ENCODE measurements at regions not wholly inside any gene's neighbourhood (a gene's known extent, or its start where the extent isn't known, plus 50 kb on each side); places are given as distances from the start of the nearest gene placed in this dataset.

GRCh38 chr11:97110376-97110775 lies 720.6 kb downstream of the JRKL start:
- Histone ChIP-seq H3K36me3 (ENCODE audit: control insufficient read depth in 4 of 4, insufficient read depth in 4 of 4, low read length in 3 of 4) (no peaks in the 10 kb centered on the region), H3K4me3 (ENCODE audit: control insufficient read depth in 1 of 7, extremely low read depth in 1 of 7, insufficient read depth in 4 of 7, low read depth in 2 of 7, low read length in 6 of 7) (no peak overlapping the region), H3K4me1 (ENCODE audit: control extremely low read depth in 1 of 4, control insufficient read depth in 4 of 4, insufficient read depth in 4 of 4, low read length in 3 of 4) (no peaks in the 10 kb centered on the region), H3K27ac (ENCODE audit: insufficient read depth in 1 of 2, low read depth in 1 of 2, low read length in 2 of 2, poor library complexity in 1 of 2, severe bottlenecking in 2 of 2) (no peak overlapping the region), H3K9me3 (ENCODE audit: control extremely low read depth in 1 of 5, control insufficient read depth in 4 of 5, insufficient read depth in 2 of 5, low read depth in 1 of 5, low read length in 4 of 5) (peaks cover 0 to 2% (median 0%) of the 10 kb centered on the region in 5 experiments), H3K27me3 (replicated peaks in 2 of 5; ENCODE audit: control insufficient read depth in 4 of 5, insufficient read depth in 5 of 5, low read length in 4 of 5) (no peaks in the 10 kb centered on the region)
- CTCF ChIA-PET, result no interaction called here
- 91% methylated on average over 3 of the region's 4 CpGs for WGBS (ENCODE audit: insufficient coverage)
- POLR2A ChIA-PET, result no interaction called here
- DNase-seq, result no peak

- Histone ChIP-seq H3K4me1 (ENCODE audit: control extremely low read depth in 1 of 4, control insufficient read depth in 4 of 4, insufficient read depth in 4 of 4, low read length in 3 of 4) (no peaks in the 10 kb centered on the region), H3K9me3 (ENCODE audit: control extremely low read depth in 1 of 5, control insufficient read depth in 4 of 5, insufficient read depth in 2 of 5, low read depth in 1 of 5, low read length in 4 of 5) (peaks cover 0 to 2% (median 0%) of the 10 kb centered on the region in 5 experiments), H3K27me3 (replicated peaks in 2 of 5; ENCODE audit: control insufficient read depth in 4 of 5, insufficient read depth in 5 of 5, low read length in 4 of 5) (no peaks in the 10 kb centered on the region), H3K4me3 (ENCODE audit: control insufficient read depth in 1 of 7, extremely low read depth in 1 of 7, insufficient read depth in 4 of 7, low read depth in 2 of 7, low read length in 6 of 7) (no peak overlapping the region), H3K27ac (ENCODE audit: insufficient read depth in 1 of 2, low read depth in 1 of 2, low read length in 2 of 2, poor library complexity in 1 of 2, severe bottlenecking in 2 of 2) (no peak overlapping the region), H3K36me3 (ENCODE audit: control insufficient read depth in 4 of 4, insufficient read depth in 4 of 4, low read length in 3 of 4) (no peaks in the 10 kb centered on the region)
- CTCF ChIA-PET, result no interaction called here
- DNase-seq, result no peak
- 100% methylated on average over 9 of the region's 11 CpGs for WGBS (ENCODE audit: insufficient coverage)
- POLR2A ChIA-PET, result no interaction called here
Observed at GRCh38 chr11:97111559-97111958, 721.7 kb downstream of the JRKL start.

- Histone ChIP-seq H3K36me3 (ENCODE audit: control insufficient read depth in 4 of 4, insufficient read depth in 4 of 4, low read length in 3 of 4) (no peaks in the 10 kb centered on the region), H3K27me3 (replicated peaks in 2 of 5; ENCODE audit: control insufficient read depth in 4 of 5, insufficient read depth in 5 of 5, low read length in 4 of 5) (no peaks in the 10 kb centered on the region), H3K27ac (ENCODE audit: insufficient read depth in 1 of 2, low read depth in 1 of 2, low read length in 2 of 2, poor library complexity in 1 of 2, severe bottlenecking in 2 of 2) (no peak overlapping the region), H3K4me3 (ENCODE audit: control insufficient read depth in 1 of 7, extremely low read depth in 1 of 7, insufficient read depth in 4 of 7, low read depth in 2 of 7, low read length in 6 of 7) (no peak overlapping the region), H3K9me3 (ENCODE audit: control extremely low read depth in 1 of 5, control insufficient read depth in 4 of 5, insufficient read depth in 2 of 5, low read depth in 1 of 5, low read length in 4 of 5) (no peaks in the 10 kb centered on the region), H3K4me1 (ENCODE audit: control extremely low read depth in 1 of 4, control insufficient read depth in 4 of 4, insufficient read depth in 4 of 4, low read length in 3 of 4) (no peaks in the 10 kb centered on the region)
- 100% methylated on average over 1 of the region's 2 CpGs for WGBS (ENCODE audit: insufficient coverage)
- DNase-seq, result no peak
- ChIA-PET POLR2A (no interaction called here), CTCF (no interaction called here)
Observed at GRCh38 chr11:97118614-97119200, 728.9 kb downstream of the JRKL start.

- CTCF ChIA-PET, result interaction anchor here (1.4 kb wide), 1 partner anchor 18 kb away, joined by 3 read pairs; no protein-coding TSS in a partner anchor
- H3K9me3 ChIP-seq (ENCODE audit: control extremely low read depth in 1 of 5, control insufficient read depth in 4 of 5, insufficient read depth in 2 of 5, low read depth in 1 of 5, low read length in 4 of 5), result no peaks in the 10 kb centered on the region
- no peaks in the 10 kb centered on the region for H3K4me1 ChIP-seq (ENCODE audit: control extremely low read depth in 1 of 4, control insufficient read depth in 4 of 4, insufficient read depth in 4 of 4, low read length in 3 of 4)
- POLR2A ChIA-PET, result no interaction called here
- no peaks in the 10 kb centered on the region for H3K27me3 ChIP-seq (replicated peaks in 2 of 5; ENCODE audit: control insufficient read depth in 4 of 5, insufficient read depth in 5 of 5, low read length in 4 of 5)
- H3K27ac ChIP-seq (ENCODE audit: insufficient read depth in 1 of 2, low read depth in 1 of 2, low read length in 2 of 2, poor library complexity in 1 of 2, severe bottlenecking in 2 of 2), result no peak overlapping the region
- 50% methylated on average over 1 of the region's 2 CpGs for WGBS (ENCODE audit: insufficient coverage)
- DNase-seq, result no peak
- H3K36me3 ChIP-seq (ENCODE audit: control insufficient read depth in 4 of 4, insufficient read depth in 4 of 4, low read length in 3 of 4), result no peaks in the 10 kb centered on the region
- H3K4me3 ChIP-seq (ENCODE audit: control insufficient read depth in 1 of 7, extremely low read depth in 1 of 7, insufficient read depth in 4 of 7, low read depth in 2 of 7, low read length in 6 of 7), result no peak overlapping the region
Observed at GRCh38 chr11:97123237-97123636, 733.4 kb downstream of the JRKL start.

- Histone ChIP-seq H3K4me1 (ENCODE audit: control extremely low read depth in 1 of 4, control insufficient read depth in 4 of 4, insufficient read depth in 4 of 4, low read length in 3 of 4) (no peaks in the 10 kb centered on the region), H3K9me3 (ENCODE audit: control extremely low read depth in 1 of 5, control insufficient read depth in 4 of 5, insufficient read depth in 2 of 5, low read depth in 1 of 5, low read length in 4 of 5) (peaks cover 0 to 7% (median 0%) of the 10 kb centered on the region in 5 experiments), H3K36me3 (ENCODE audit: control insufficient read depth in 4 of 4, insufficient read depth in 4 of 4, low read length in 3 of 4) (no peaks in the 10 kb centered on the region), H3K4me3 (ENCODE audit: control insufficient read depth in 1 of 7, extremely low read depth in 1 of 7, insufficient read depth in 4 of 7, low read depth in 2 of 7, low read length in 6 of 7) (no peak overlapping the region), H3K27me3 (replicated peaks in 2 of 5; ENCODE audit: control insufficient read depth in 4 of 5, insufficient read depth in 5 of 5, low read length in 4 of 5) (no peaks in the 10 kb centered on the region), H3K27ac (ENCODE audit: insufficient read depth in 1 of 2, low read depth in 1 of 2, low read length in 2 of 2, poor library complexity in 1 of 2, severe bottlenecking in 2 of 2) (no peak overlapping the region)
- POLR2A ChIA-PET, result no interaction called here
- CTCF ChIA-PET, result no interaction called here
- WGBS (ENCODE audit: insufficient coverage), result 100% methylated on average over 1 of the region's 1 CpG
- DNase-seq, result no peak
Observed at GRCh38 chr11:97136067-97136466, 746.3 kb downstream of the JRKL start.

GRCh38 chr11:97140885-97141494 lies 751.2 kb downstream of the JRKL start:
- CTCF ChIA-PET, result interaction anchor here (0.7 to 2.1 kb wide), 3 partner anchors 19 to 677 kb away, joined by 3 to 12 read pairs (median 3); no protein-coding TSS in a partner anchor
- Histone ChIP-seq H3K36me3 (ENCODE audit: control insufficient read depth in 4 of 4, insufficient read depth in 4 of 4, low read length in 3 of 4) (no peaks in the 10 kb centered on the region), H3K4me3 (ENCODE audit: control insufficient read depth in 1 of 7, extremely low read depth in 1 of 7, insufficient read depth in 4 of 7, low read depth in 2 of 7, low read length in 6 of 7) (no peak overlapping the region), H3K9me3 (ENCODE audit: control extremely low read depth in 1 of 5, control insufficient read depth in 4 of 5, insufficient read depth in 2 of 5, low read depth in 1 of 5, low read length in 4 of 5) (peaks cover 0 to 7% (median 0%) of the 10 kb centered on the region in 5 experiments), H3K4me1 (ENCODE audit: control extremely low read depth in 1 of 4, control insufficient read depth in 4 of 4, insufficient read depth in 4 of 4, low read length in 3 of 4) (no peaks in the 10 kb centered on the region), H3K27ac (ENCODE audit: insufficient read depth in 1 of 2, low read depth in 1 of 2, low read length in 2 of 2, poor library complexity in 1 of 2, severe bottlenecking in 2 of 2) (no peak overlapping the region), H3K27me3 (replicated peaks in 2 of 5; ENCODE audit: control insufficient read depth in 4 of 5, insufficient read depth in 5 of 5, low read length in 4 of 5) (no peaks in the 10 kb centered on the region)
- POLR2A ChIA-PET, result no interaction called here
- DNase-seq, result peak in 2 of 3 donors; percentile 24 to 27
- WGBS (ENCODE audit: insufficient coverage), result 43% methylated on average over 1 of the region's 2 CpGs

GRCh38 chr11:97143463-97143862 lies 753.6 kb downstream of the JRKL start:
- no peak for DNase-seq
- Histone ChIP-seq H3K4me3 (ENCODE audit: control insufficient read depth in 1 of 7, extremely low read depth in 1 of 7, insufficient read depth in 4 of 7, low read depth in 2 of 7, low read length in 6 of 7) (no peak overlapping the region), H3K27ac (ENCODE audit: insufficient read depth in 1 of 2, low read depth in 1 of 2, low read length in 2 of 2, poor library complexity in 1 of 2, severe bottlenecking in 2 of 2) (no peak overlapping the region), H3K9me3 (ENCODE audit: control extremely low read depth in 1 of 5, control insufficient read depth in 4 of 5, insufficient read depth in 2 of 5, low read depth in 1 of 5, low read length in 4 of 5) (peaks cover 0 to 4% (median 0%) of the 10 kb centered on the region in 5 experiments), H3K4me1 (ENCODE audit: control extremely low read depth in 1 of 4, control insufficient read depth in 4 of 4, insufficient read depth in 4 of 4, low read length in 3 of 4) (no peaks in the 10 kb centered on the region), H3K27me3 (replicated peaks in 2 of 5; ENCODE audit: control insufficient read depth in 4 of 5, insufficient read depth in 5 of 5, low read length in 4 of 5) (no peaks in the 10 kb centered on the region), H3K36me3 (ENCODE audit: control insufficient read depth in 4 of 4, insufficient read depth in 4 of 4, low read length in 3 of 4) (no peaks in the 10 kb centered on the region)
- CTCF ChIA-PET, result interaction anchor here (1.7 kb wide), 1 partner anchor 681 kb away, joined by 4 read pairs; no protein-coding TSS in a partner anchor
- POLR2A ChIA-PET, result no interaction called here
- WGBS (ENCODE audit: insufficient coverage), result 60% methylated on average over 1 of the region's 1 CpG

All from common myeloid progenitor, CD34-positive (primary cell).